RWPE2 (cell line): ENCODE measurements at regions not wholly inside any gene's neighbourhood (a gene's known extent, or its start where the extent isn't known, plus 50 kb on each side); places are given as distances from the start of the nearest gene placed in this dataset.

Source experiments
- ATAC-seq: fragments of 200-7000 bp; cut with Tn5 transposase; 3 replicates; pipeline ENCODE4 v1.9.1; 2021; ENCODE audit warnings: low read depth
- DNase-seq: peaks from one replicate; pipeline ENCODE4 v3.0.0-alpha.2; 2020; ENCODE audit warnings: low spot score
- H3K27ac ChIP-seq: fragments of 450-650 bp; 2 replicates; pipeline ENCODE4 v1.5.1; 2017; ENCODE audit warnings: mild to moderate bottlenecking; ENCODE audit not compliant: poor library complexity, severe bottlenecking
- H3K27me3 ChIP-seq: fragments of 250-450 bp; sonication (Bioruptor Pico); 2 replicates; pipeline ENCODE4 v1.5.1; 2021; ENCODE audit warnings: mild to moderate bottlenecking, moderate library complexity; ENCODE audit not compliant: insufficient read depth, poor library complexity, severe bottlenecking
- H3K36me3 ChIP-seq: fragments of 250-450 bp; sonication (Bioruptor Pico); 2 replicates; pipeline ENCODE4 v1.5.1; 2020; ENCODE audit warnings: low read depth, mild to moderate bottlenecking, moderate library complexity
- H3K4me1 ChIP-seq: fragments of 250-450 bp; sonication (Bioruptor Pico); 2 replicates; pipeline ENCODE4 v1.5.1; 2021; ENCODE audit warnings: mild to moderate bottlenecking, moderate library complexity; ENCODE audit not compliant: insufficient read depth, poor library complexity, severe bottlenecking
- H3K4me3 ChIP-seq: fragments of 250-450 bp; sonication (Bioruptor Pico); 2 replicates; pipeline ENCODE4 v1.5.1; 2021; ENCODE audit warnings: mild to moderate bottlenecking, moderate library complexity; ENCODE audit not compliant: severe bottlenecking
- H3K9me3 ChIP-seq: fragments of 250-450 bp; sonication (Bioruptor Pico); 2 replicates; pipeline ENCODE4 v1.5.1; 2021; ENCODE audit warnings: mild to moderate bottlenecking, moderate library complexity; ENCODE audit not compliant: severe bottlenecking
- TF ChIP-seq, protein P1 (sequence below): fragments of 450-650 bp; IDR thresholded peaks from one replicate; pipeline ENCODE4 v1.5.1; 2017; ENCODE audit warnings: mild to moderate bottlenecking, moderate library complexity; ENCODE audit not compliant: poor library complexity, severe bottlenecking

DNA sequence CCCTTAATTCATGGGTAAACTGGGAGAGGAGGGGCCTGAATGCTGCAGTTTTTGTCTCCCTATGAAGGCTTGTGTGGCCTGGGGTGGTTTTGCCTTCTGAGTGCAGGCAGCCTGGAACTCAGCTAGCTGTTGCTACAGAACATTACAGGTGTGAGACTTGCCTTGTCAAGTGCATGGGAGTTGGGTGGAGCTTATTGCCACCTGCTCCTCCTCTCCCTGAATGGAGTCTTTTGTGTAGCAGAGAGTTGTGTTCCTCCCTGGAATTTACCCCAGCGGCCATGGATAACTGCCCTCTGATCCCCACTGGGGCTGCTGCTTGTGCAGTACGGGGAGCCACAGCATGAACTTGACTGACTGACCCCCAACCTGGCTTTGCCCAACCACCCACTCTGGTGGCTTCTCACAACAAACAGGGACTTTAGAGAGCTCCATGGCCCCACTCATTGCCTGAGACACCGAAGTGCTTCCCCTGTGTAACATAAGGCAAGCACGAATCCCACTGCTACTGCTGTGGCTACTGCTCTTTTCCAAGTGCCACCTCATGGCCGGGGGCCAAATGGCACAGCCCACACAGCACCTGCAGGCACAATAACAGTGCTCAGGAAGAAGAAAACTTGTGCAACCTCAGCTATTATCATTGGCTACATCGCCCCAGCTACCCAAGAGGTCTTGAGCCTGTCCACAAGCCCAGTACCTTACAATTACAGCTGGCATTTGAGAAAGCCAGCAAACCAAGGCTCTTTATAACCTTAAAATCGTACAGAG, 942.9 kb downstream of the CDH18 start:
- TF ChIP-seq, protein P1, sequence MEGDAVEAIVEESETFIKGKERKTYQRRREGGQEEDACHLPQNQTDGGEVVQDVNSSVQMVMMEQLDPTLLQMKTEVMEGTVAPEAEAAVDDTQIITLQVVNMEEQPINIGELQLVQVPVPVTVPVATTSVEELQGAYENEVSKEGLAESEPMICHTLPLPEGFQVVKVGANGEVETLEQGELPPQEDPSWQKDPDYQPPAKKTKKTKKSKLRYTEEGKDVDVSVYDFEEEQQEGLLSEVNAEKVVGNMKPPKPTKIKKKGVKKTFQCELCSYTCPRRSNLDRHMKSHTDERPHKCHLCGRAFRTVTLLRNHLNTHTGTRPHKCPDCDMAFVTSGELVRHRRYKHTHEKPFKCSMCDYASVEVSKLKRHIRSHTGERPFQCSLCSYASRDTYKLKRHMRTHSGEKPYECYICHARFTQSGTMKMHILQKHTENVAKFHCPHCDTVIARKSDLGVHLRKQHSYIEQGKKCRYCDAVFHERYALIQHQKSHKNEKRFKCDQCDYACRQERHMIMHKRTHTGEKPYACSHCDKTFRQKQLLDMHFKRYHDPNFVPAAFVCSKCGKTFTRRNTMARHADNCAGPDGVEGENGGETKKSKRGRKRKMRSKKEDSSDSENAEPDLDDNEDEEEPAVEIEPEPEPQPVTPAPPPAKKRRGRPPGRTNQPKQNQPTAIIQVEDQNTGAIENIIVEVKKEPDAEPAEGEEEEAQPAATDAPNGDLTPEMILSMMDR: no peak
- Histone ChIP-seq H3K9me3 (no peaks in the 10 kb centered on the region), H3K27me3 (peaks cover 9% of the 10 kb centered on the region), H3K4me3 (no peak overlapping the region), H3K27ac (no peak overlapping the region), H3K4me1 (no peaks in the 10 kb centered on the region), H3K36me3 (no peaks in the 10 kb centered on the region)
- no peak for DNase-seq
- peak; percentile 27; the same call in 1 of the 3 replicates for ATAC-seq

DNA sequence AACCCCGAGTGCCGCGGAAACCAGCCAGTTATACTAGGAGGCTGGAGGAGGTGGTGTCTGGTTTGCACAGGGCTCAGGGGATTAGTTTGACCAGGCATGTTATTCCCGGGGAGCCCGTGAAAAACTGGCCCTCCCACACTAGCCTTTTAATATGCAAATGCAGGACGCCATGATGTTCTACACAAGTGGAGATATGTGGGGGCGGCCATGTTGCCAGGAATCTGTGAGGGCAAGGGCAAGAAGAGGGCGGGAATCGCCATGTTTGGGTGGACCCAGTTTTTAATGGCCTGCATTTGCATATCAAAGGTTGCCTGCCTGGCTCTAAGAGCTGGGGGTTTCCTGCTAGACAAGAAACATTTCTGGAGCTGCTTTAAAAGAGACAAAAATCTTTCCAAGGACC, 940.7 kb downstream of the CDH18 start:
- no peak for ATAC-seq
- H3K27ac ChIP-seq: no peak overlapping the region
- no peaks in the 10 kb centered on the region for H3K4me1 ChIP-seq
- DNase-seq: peak; percentile 29
- no peaks in the 10 kb centered on the region for H3K36me3 ChIP-seq
- TF ChIP-seq, protein P1: no peak
- H3K27me3 ChIP-seq: peaks cover 9% of the 10 kb centered on the region
- H3K9me3 ChIP-seq: no peaks in the 10 kb centered on the region
- no peak overlapping the region for H3K4me3 ChIP-seq

DNA sequence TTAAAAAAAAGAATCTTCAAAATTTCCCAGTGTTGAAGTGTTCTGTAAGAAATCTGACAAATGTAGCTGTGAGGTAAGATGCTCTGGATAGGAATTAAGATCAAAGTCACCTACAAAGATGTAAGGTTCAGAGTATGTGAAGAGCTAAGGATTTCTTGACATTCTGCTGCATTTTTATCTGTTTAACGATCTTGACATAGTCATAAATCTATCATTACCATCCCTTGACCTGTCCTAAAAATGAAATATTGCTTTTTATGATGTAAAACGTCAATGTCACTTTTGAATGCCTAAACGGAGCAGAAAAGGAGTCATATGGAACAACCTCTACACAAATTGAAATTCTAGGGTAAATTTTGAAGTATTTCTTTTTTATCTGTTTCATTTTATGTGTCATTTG, 939.3 kb downstream of the CDH18 start:
- H3K36me3 ChIP-seq: no peaks in the 10 kb centered on the region
- peaks cover 6% of the 10 kb centered on the region for H3K27me3 ChIP-seq
- no peak overlapping the region for H3K27ac ChIP-seq
- DNase-seq (no peak), ATAC-seq (no peak)
- H3K9me3 ChIP-seq: no peaks in the 10 kb centered on the region
- TF ChIP-seq, protein P1: no peak
- H3K4me1 ChIP-seq: no peaks in the 10 kb centered on the region
- H3K4me3 ChIP-seq: no peak overlapping the region

DNA sequence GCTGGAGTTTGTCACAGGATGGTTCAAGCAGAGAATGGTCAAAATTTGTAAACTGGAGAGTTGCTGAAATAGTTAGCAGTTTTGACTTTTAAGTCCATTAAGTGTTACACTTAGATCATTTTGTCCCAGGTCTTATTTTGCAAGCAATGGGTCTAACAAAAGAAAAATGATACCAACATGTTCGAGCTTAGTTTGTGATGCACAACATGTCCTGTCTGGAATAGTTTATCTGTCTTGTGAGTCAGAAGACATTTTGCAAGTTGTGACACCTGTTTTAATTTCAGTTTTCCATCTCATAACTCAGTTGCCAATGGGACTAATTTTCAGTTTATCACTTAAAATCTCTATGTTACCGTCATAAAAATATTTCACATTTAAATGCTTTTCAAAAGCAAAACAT, 929.8 kb downstream of the CDH18 start:
- no peaks in the 10 kb centered on the region for H3K9me3 ChIP-seq
- TF ChIP-seq, protein P1: no peak

DNA sequence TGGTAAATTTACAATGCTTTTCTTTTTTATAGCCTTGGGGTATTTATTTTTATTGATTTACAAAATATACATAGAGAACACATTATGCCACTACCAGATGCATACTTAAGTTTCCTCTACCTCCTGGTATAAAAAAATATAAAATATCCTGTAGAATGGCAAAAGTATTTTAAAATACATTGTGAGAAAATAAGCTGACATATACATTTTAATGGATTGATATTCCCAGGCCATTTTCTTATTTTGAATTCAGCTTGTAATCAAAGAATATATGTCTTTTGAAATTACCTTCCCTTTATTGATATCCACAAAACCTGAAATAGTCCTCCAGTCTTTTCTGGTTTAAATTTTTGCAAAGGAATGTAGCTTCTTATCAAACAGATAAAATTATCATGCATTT, 923.9 kb downstream of the CDH18 start:
- no peak for ATAC-seq
- TF ChIP-seq, protein P1: no peak
- Histone ChIP-seq H3K9me3 (no peaks in the 10 kb centered on the region), H3K4me3 (no peak overlapping the region), H3K36me3 (no peaks in the 10 kb centered on the region), H3K27ac (no peak overlapping the region), H3K4me1 (no peaks in the 10 kb centered on the region), H3K27me3 (no peaks in the 10 kb centered on the region)
- DNase-seq: no peak

More for the DNA sequence above, 929.8 kb downstream of the CDH18 start:
- ATAC-seq (no peak), DNase-seq (no peak)
- Histone ChIP-seq H3K27me3 (no peaks in the 10 kb centered on the region), H3K4me1 (no peaks in the 10 kb centered on the region), H3K36me3 (no peaks in the 10 kb centered on the region), H3K4me3 (no peak overlapping the region), H3K27ac (no peak overlapping the region)
